HEK293 (cell line): ENCODE measurements at regions not wholly inside any gene's neighbourhood (a gene's known extent, or its start where the extent isn't known, plus 50 kb on each side); places are given as distances from the start of the nearest gene placed in this dataset.

Experiments used
- CTCF ChIA-PET: fragments of 350-600 bp; formaldehyde crosslinking; extraction: SDS; loops from one replicate; lab custom pipeline; 2021; ENCODE audit warnings: antibody characterized with exemption; lab: Yijun Ruan, JAX
- POLR2A ChIA-PET: fragments of 300-600 bp; formaldehyde crosslinking; extraction: SDS; loops from one replicate; lab custom pipeline; 2020; ENCODE audit warnings: antibody characterized with exemption, inconsistent platforms; lab: Yijun Ruan, JAX
- H3K27ac ChIP-seq: fragments of 200-500 bp; sonication (Bioruptor generic); 2 replicates; pipeline ENCODE4 v1.5.1; 2014; ENCODE audit warnings: low read depth, low read length, control low read depth, inconsistent platforms; ENCODE audit errors: extremely low read depth
- H3K36me3 ChIP-seq, 2 experiments: fragments of 200-500 bp in 1 of 2; sonication (Bioruptor generic) in 1 of 2; 1 replicate in 1 of 2; 2 replicates in 1 of 2; pipeline ENCODE4 v1.5.1; 2014 to 2017; ENCODE audit warnings: inconsistent platforms in 2 of 2, low read length in 2 of 2; ENCODE audit not compliant: control insufficient read depth in 2 of 2, insufficient read depth in 1 of 2
- H3K4me1 ChIP-seq: fragments of 200-500 bp; sonication (Bioruptor generic); 2 replicates; pipeline ENCODE4 v1.5.1; 2014; ENCODE audit warnings: mild to moderate bottlenecking, low read length, inconsistent platforms; ENCODE audit not compliant: control insufficient read depth, insufficient read depth
- H3K4me3 ChIP-seq: 2 replicates; pipeline ENCODE4 v1.5.1; 2011; ENCODE audit warnings: low read depth, mild to moderate bottlenecking, control low read depth, low read length, moderate library complexity
- H3K9me3 ChIP-seq: fragments of 200-500 bp; sonication (Bioruptor generic); 2 replicates; pipeline ENCODE4 v1.5.1; 2014; ENCODE audit warnings: low read depth, low read length, inconsistent platforms; ENCODE audit not compliant: control insufficient read depth, insufficient read depth
- KLF1 ChIP-seq: fragments of 450-650 bp; formaldehyde crosslinking; IDR thresholded peaks from 2 replicates; pipeline ENCODE4 v1.5.1; 2016; ENCODE audit warnings: missing biosample characterization, missing genetic modification characterization
- OSR2 ChIP-seq: fragments of 450-650 bp; formaldehyde crosslinking; IDR thresholded peaks from 2 replicates; pipeline ENCODE4 v1.5.1; 2016; ENCODE audit warnings: missing biosample characterization, missing genetic modification characterization
- OVOL3 ChIP-seq: fragments of 450-650 bp; formaldehyde crosslinking; IDR thresholded peaks from 2 replicates; pipeline ENCODE4 v1.5.1; 2016; ENCODE audit warnings: missing biosample characterization, missing genetic modification characterization
- PRDM2 ChIP-seq: fragments of 450-650 bp; formaldehyde crosslinking; IDR thresholded peaks from 2 replicates; pipeline ENCODE4 v1.5.1; 2016; ENCODE audit warnings: missing biosample characterization, missing genetic modification characterization, borderline replicate concordance
- SP2 ChIP-seq: fragments of 450-650 bp; formaldehyde crosslinking; IDR thresholded peaks from 2 replicates; pipeline ENCODE4 v1.5.1; 2016; ENCODE audit warnings: missing biosample characterization, missing genetic modification characterization
- ZBTB20 ChIP-seq: fragments of 450-650 bp; formaldehyde crosslinking; IDR thresholded peaks from 2 replicates; pipeline ENCODE4 v1.5.1; 2016; ENCODE audit warnings: missing biosample characterization, missing genetic modification characterization
- ZBTB8A ChIP-seq: fragments of 450-650 bp; formaldehyde crosslinking; IDR thresholded peaks from 2 replicates; pipeline ENCODE4 v1.5.1; 2016; ENCODE audit warnings: missing biosample characterization, missing genetic modification characterization
- ZNF132 ChIP-seq: fragments of 450-650 bp; formaldehyde crosslinking; IDR thresholded peaks from 2 replicates; pipeline ENCODE4 v1.5.1; 2017; ENCODE audit warnings: missing biosample characterization, missing genetic modification characterization, borderline replicate concordance
- ZNF211 ChIP-seq: fragments of 450-650 bp; formaldehyde crosslinking; IDR thresholded peaks from 2 replicates; pipeline ENCODE4 v1.5.1; 2016; ENCODE audit warnings: low read depth, missing biosample characterization, missing genetic modification characterization
- ZNF214 ChIP-seq: fragments of 450-650 bp; formaldehyde crosslinking; IDR thresholded peaks from 2 replicates; pipeline ENCODE4 v1.5.1; 2017; ENCODE audit warnings: missing biosample characterization, mild to moderate bottlenecking, missing genetic modification characterization, borderline replicate concordance
- ZNF24 ChIP-seq: fragments of 450-650 bp; formaldehyde crosslinking; IDR thresholded peaks from 2 replicates; pipeline ENCODE4 v1.5.1; 2016; ENCODE audit warnings: missing biosample characterization, missing genetic modification characterization
- ZNF248 ChIP-seq: fragments of 450-650 bp; formaldehyde crosslinking; IDR thresholded peaks from 2 replicates; pipeline ENCODE4 v1.5.1; 2017; ENCODE audit warnings: missing biosample characterization, missing genetic modification characterization
- ZNF324 ChIP-seq: fragments of 450-650 bp; formaldehyde crosslinking; IDR thresholded peaks from 2 replicates; pipeline ENCODE4 v1.5.1; 2016; ENCODE audit warnings: missing biosample characterization, missing genetic modification characterization
- ZNF335 ChIP-seq: fragments of 450-650 bp; formaldehyde crosslinking; conservative IDR thresholded peaks from 2 replicates; pipeline ENCODE4 v1.5.1; 2016; ENCODE audit warnings: missing biosample characterization, missing genetic modification characterization
- ZNF350 ChIP-seq: fragments of 450-650 bp; formaldehyde crosslinking; IDR thresholded peaks from 2 replicates; pipeline ENCODE4 v1.5.0; 2017; ENCODE audit warnings: missing biosample characterization, mild to moderate bottlenecking, missing genetic modification characterization
- ZNF416 ChIP-seq: fragments of 450-650 bp; formaldehyde crosslinking; IDR thresholded peaks from 2 replicates; pipeline ENCODE4 v1.5.1; 2016; ENCODE audit warnings: missing biosample characterization, missing genetic modification characterization
- ZNF48 ChIP-seq: fragments of 450-650 bp; formaldehyde crosslinking; IDR thresholded peaks from 2 replicates; pipeline ENCODE4 v1.5.1; 2016; ENCODE audit warnings: missing biosample characterization, missing genetic modification characterization
- ZNF518A ChIP-seq: fragments of 450-650 bp; formaldehyde crosslinking; conservative IDR thresholded peaks from 2 replicates; pipeline ENCODE4 v1.5.1; 2016; ENCODE audit warnings: low read depth, missing biosample characterization, missing genetic modification characterization
- ZNF76 ChIP-seq: fragments of 450-650 bp; formaldehyde crosslinking; IDR thresholded peaks from 2 replicates; pipeline ENCODE4; 2016; ENCODE audit warnings: low read depth, missing biosample characterization, missing genetic modification characterization, borderline replicate concordance
- ZNF777 ChIP-seq: fragments of 450-650 bp; formaldehyde crosslinking; IDR thresholded peaks from 2 replicates; pipeline ENCODE4 v1.5.1; 2017; ENCODE audit warnings: missing biosample characterization, missing genetic modification characterization, borderline replicate concordance
- ZNF785 ChIP-seq: fragments of 450-650 bp; formaldehyde crosslinking; IDR thresholded peaks from 2 replicates; pipeline ENCODE4 v1.5.1; 2016; ENCODE audit warnings: missing biosample characterization, missing genetic modification characterization
- ZNF830 ChIP-seq: fragments of 450-650 bp; IDR thresholded peaks from 2 replicates; pipeline ENCODE4 v1.5.0; 2018; ENCODE audit warnings: missing biosample characterization, missing genetic modification characterization, low read depth, mild to moderate bottlenecking, moderate library complexity
- ZSCAN5A ChIP-seq: fragments of 450-650 bp; formaldehyde crosslinking; IDR thresholded peaks from 2 replicates; pipeline ENCODE4 v1.5.1; 2016; ENCODE audit warnings: missing biosample characterization, missing genetic modification characterization

- POLR2A ChIA-PET = no interaction called here
- Histone ChIP-seq H3K4me1 (no peaks in the 10 kb centered on the region), H3K9me3 (no peaks in the 10 kb centered on the region), H3K27ac (no peak overlapping the region), H3K36me3 (no peaks in the 10 kb centered on the region), H3K4me3 (no peak overlapping the region)
- TF ChIP-seq ZNF416 (tag by site-specific recombination) (no peak), ZNF211 (no peak), ZNF830 (tag by site-specific recombination) (no peak), ZNF518A (tag by site-specific recombination) (no peak), ZNF785 (tag by site-specific recombination) (no peak), ZSCAN5A (tag by site-specific recombination) (no peak)
- CTCF ChIA-PET = no interaction called here
These were observed 94.1 kb downstream of the PLSCR2 start for GRCh38 chr3:146375219-146375618.

- Histone ChIP-seq H3K4me3 (no peak overlapping the region), H3K36me3 (no peaks in the 10 kb centered on the region), H3K9me3 (no peaks in the 10 kb centered on the region), H3K4me1 (no peaks in the 10 kb centered on the region), H3K27ac (no peak overlapping the region)
- no peak for TF ChIP-seq ZNF350 (tag by site-specific recombination)
- TF ChIP-seq ZNF132 = no peak
- no peak for TF ChIP-seq ZBTB8A (tag by site-specific recombination)
- TF ChIP-seq PRDM2 = no peak
- no peak for TF ChIP-seq ZNF777 (tag by site-specific recombination)
- no peak for TF ChIP-seq OSR2 (tag by site-specific recombination)
- no peak for TF ChIP-seq ZNF24 (tag by site-specific recombination)
- TF ChIP-seq ZNF335 (tag by site-specific recombination) = no peak
- no peak for TF ChIP-seq ZNF324 (tag by site-specific recombination)
- no peak for TF ChIP-seq ZBTB20 (tag by site-specific recombination)
- TF ChIP-seq ZNF830 (tag by site-specific recombination) = no peak
- TF ChIP-seq OVOL3 (tag by site-specific recombination) = no peak
- TF ChIP-seq KLF1 (tag by site-specific recombination) = no peak
- no peak for TF ChIP-seq ZNF248 (tag by site-specific recombination)
- TF ChIP-seq ZNF76 (tag by site-specific recombination) = no peak
- TF ChIP-seq ZNF214 = no peak
- TF ChIP-seq SP2 = no peak
- no peak for TF ChIP-seq ZNF48 (tag by site-specific recombination)
- ChIA-PET POLR2A (no interaction called here), CTCF (interaction anchor here (0.5 to 0.6 kb wide), 2 partner anchors 292 to 957 kb away, joined by 3 to 4 read pairs; no protein-coding TSS in a partner anchor)
These were observed 95.2 kb downstream of the PLSCR2 start for GRCh38 chr3:146374146-146374545.
